Central memory CD8-positive, alpha-beta T cell (primary cell): ENCODE measurements at regions not wholly inside any gene's neighbourhood (a gene's known extent, or its start where the extent isn't known, plus 50 kb on each side); places are given as distances from the start of the nearest gene placed in this dataset.

Experiments used
- ATAC-seq: fragments of 150-1000 bp; cut with Tn5 transposase; replicated peaks from 2 replicates; pipeline ENCODE4 v1.10.0; 2022; ENCODE audit warnings: mild to moderate bottlenecking, moderate FRiP score, moderate number of reproducible peaks; ENCODE audit not compliant: poor library complexity, severe bottlenecking; ENCODE audit errors: extremely low read depth
- DNase-seq, 2 donors: peaks; one replicate each; pipeline ENCODE4 v3.0.0; 2021; ENCODE audit warnings: low spot score in 2 of 2
- H3K27ac Mint-ChIP-seq: one replicate; pipeline ENCODE4 v1.8.0; 2022; ENCODE audit warnings: low read depth, mild to moderate bottlenecking, moderate library complexity, mixed read lengths
- H3K27me3 Mint-ChIP-seq: one replicate; pipeline ENCODE4 v1.8.0; 2022; ENCODE audit warnings: mixed read lengths
- H3K36me3 Mint-ChIP-seq: one replicate; pipeline ENCODE4 v1.8.0; 2022; ENCODE audit warnings: mild to moderate bottlenecking, moderate library complexity, mixed read lengths; ENCODE audit not compliant: insufficient read depth
- H3K4me1 Mint-ChIP-seq: one replicate; pipeline ENCODE4 v1.8.0; 2022; ENCODE audit warnings: mixed read lengths
- H3K4me3 Mint-ChIP-seq: one replicate; pipeline ENCODE4 v1.8.0; 2022; ENCODE audit warnings: mild to moderate bottlenecking, moderate library complexity, mixed read lengths
- H3K9me3 Mint-ChIP-seq: one replicate; pipeline ENCODE4 v1.8.0; 2022; ENCODE audit warnings: mixed read lengths

DNA sequence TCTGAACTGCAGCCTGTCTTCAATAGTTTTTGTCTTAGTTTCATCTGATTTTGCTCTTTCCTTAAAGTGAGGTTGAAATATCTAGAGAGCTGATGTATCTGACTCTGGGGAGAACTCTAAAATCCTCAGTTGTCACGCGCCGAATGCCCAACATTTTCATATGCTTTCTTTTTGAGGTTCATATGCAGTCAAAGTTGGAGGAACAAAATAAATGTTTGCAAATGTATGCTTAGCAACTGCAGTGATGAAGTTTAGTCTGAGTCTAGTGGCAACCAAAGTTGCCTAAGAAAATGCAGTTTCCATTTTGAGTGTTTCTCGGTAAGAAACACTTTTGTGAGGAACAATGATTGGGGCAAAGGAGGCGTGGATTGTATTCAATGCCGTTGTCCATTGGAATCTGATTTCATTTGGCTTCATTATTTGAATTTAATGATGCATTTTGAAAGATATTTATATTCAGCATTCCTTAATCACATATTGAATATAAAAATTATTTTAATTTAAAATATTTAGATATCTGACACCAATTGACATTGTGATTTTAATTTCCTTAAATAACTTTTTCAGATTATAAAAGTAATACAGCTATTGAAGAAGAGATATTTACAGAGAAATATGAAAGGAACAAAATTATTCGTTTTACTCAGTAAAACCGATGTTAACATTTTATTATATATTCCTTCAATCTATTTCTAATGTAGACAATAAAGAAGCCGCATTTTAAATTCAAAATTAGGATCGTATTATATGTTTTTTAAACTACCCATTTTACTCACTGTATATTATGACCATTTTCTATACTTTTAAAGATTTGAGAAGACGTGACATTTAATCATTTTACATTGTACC, 122.0 kb downstream of the PLEKHG1 start:
- H3K27me3 Mint-ChIP-seq: no peaks in the 10 kb centered on the region
- H3K4me3 Mint-ChIP-seq: no peak overlapping the region
- DNase-seq: no peak
- H3K4me1 Mint-ChIP-seq: peaks cover 31% of the 10 kb centered on the region
- ATAC-seq: no peak
- H3K36me3 Mint-ChIP-seq: peaks cover 8% of the 10 kb centered on the region
- no peak overlapping the region for H3K27ac Mint-ChIP-seq
- no peaks in the 10 kb centered on the region for H3K9me3 Mint-ChIP-seq

DNA sequence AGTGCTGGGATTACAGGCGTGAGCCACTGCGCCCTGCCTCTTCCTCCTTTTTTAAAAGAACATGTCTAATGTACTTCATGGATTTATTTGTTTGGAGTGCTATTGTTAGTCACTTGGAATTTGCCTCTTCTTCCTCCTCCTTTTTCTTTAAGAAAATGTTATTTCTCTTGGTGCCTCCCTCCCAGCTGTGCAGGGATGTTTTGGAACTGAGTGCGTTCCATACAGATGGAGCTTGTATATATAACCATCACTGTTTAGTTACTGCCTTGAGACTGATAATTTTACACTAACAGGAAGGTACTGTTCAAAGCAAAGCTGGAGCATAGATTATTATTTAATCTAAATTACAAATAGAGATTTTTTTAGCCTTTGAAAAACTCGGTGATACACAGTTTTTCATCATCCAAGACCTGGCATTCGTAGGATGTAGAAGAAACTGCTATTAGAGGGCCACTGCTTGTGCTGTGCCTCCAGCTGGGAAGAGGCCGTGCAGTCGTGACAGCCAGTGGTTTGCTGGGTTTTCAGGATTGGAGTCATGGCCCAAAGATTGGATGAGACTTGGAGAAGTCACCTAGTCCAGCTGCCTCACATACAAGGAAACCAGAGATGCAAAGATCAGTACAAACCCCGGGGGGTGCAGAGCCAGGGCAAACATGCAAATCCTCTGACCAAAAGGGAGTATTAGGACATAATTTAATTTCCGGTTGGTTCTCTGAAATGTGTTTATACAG, 123.1 kb downstream of the PLEKHG1 start:
- Mint-ChIP-seq H3K4me1 (peaks cover 31% of the 10 kb centered on the region), H3K36me3 (peaks cover 8% of the 10 kb centered on the region), H3K27me3 (no peaks in the 10 kb centered on the region), H3K27ac (peak overlapping the region; percentile 33), H3K4me3 (no peak overlapping the region), H3K9me3 (no peaks in the 10 kb centered on the region)
- ATAC-seq: no peak
- DNase-seq: no peak

DNA sequence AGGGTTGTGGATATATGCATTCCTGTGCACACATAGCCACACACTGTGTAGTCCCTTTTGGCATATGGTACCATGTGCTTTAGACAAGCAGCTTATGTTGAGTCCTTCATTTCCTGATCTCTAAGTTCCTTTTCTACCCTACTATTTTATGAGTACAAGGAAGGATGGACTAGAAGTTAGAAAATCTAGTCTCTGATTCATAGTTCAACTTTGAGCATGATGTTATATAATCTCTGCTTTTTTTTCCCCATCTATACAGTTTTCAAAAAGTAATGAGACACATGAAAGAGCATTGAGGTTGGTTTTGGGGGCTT, 123.6 kb downstream of the PLEKHG1 start:
- H3K9me3 Mint-ChIP-seq: no peaks in the 10 kb centered on the region
- no peaks in the 10 kb centered on the region for H3K27me3 Mint-ChIP-seq
- no peak overlapping the region for H3K4me3 Mint-ChIP-seq
- peaks cover 8% of the 10 kb centered on the region for H3K36me3 Mint-ChIP-seq
- ATAC-seq (no peak), DNase-seq (no peak)
- H3K27ac Mint-ChIP-seq: no peak overlapping the region
- H3K4me1 Mint-ChIP-seq: peaks cover 31% of the 10 kb centered on the region

DNA sequence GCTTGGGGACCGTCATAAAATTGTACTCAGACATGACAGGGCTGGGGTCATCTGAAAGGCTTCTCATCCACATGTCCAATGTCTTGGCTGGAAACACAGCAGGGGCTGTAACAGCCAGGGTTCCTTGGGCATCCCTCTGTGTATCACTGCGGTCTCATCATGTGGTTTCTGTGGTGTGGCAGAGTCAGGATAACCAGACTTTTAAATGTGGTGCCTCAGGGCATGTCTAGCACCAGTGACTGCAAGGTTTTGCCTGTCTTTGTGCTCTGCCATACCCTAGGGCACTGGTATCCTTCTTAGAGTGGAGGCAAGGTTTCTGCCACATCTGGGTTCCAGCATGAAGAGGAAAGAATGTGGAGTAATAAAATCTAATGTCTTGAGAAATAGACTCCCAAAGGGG, 124.2 kb downstream of the PLEKHG1 start:
- no peak overlapping the region for H3K27ac Mint-ChIP-seq
- DNase-seq (no peak), ATAC-seq (no peak)
- H3K4me3 Mint-ChIP-seq: no peak overlapping the region
- no peaks in the 10 kb centered on the region for H3K9me3 Mint-ChIP-seq
- H3K27me3 Mint-ChIP-seq: no peaks in the 10 kb centered on the region
- peaks cover 31% of the 10 kb centered on the region for H3K4me1 Mint-ChIP-seq
- H3K36me3 Mint-ChIP-seq: peaks cover 8% of the 10 kb centered on the region

DNA sequence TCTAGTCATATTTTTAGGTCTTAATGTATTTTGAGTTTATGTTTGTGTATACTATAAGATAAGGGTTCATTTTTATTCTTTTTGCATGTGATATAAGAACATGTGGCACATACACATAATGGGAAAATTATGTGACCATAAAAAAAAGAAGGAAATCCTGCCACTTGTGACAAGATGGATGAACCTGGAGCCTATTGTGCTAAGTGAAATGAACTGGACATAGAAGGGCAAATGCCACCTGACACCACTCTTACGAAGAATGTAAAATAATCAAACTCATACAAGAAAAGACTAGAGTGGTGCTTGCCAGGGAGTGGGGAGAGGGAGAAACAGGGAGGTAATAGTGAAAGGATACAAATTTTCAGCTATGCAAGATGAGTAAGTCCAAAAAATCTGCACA, 126.1 kb downstream of the PLEKHG1 start:
- DNase-seq: no peak
- Mint-ChIP-seq H3K27me3 (no peaks in the 10 kb centered on the region), H3K4me1 (peaks cover 20% of the 10 kb centered on the region), H3K9me3 (no peaks in the 10 kb centered on the region), H3K27ac (no peak overlapping the region), H3K36me3 (peaks cover 8% of the 10 kb centered on the region), H3K4me3 (no peak overlapping the region)
- no peak for ATAC-seq

DNA sequence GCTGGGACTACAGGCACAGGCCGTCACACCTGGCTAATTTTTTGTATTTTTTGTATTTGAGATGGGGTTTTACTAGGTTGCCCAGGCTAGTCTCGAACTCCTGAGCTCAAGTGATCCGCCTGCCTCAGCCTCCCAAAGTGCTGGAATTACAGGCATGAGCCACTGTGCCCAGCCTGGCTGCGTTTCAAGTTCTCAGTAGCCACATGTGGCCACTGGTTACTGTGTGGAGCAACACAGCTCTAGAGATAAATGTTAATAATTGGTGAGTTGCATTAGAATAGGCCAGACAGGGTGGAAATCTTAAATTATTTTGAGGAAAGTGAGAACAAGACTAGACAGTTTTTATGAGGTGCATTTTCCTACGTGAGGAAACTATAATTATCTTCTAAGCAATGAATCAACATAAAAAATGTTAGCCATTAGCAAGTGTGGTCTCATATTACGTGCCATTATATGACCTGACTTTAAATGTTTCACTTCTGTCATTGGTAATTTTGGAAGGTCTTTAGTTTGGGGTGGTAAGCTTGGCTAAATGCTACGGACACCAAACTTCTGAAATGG, 129.6 kb downstream of the PLEKHG1 start:
- H3K9me3 Mint-ChIP-seq: no peaks in the 10 kb centered on the region
- DNase-seq (no peak), ATAC-seq (no peak)
- H3K36me3 Mint-ChIP-seq: peaks cover 3% of the 10 kb centered on the region
- no peak overlapping the region for H3K27ac Mint-ChIP-seq
- no peaks in the 10 kb centered on the region for H3K4me1 Mint-ChIP-seq
- no peak overlapping the region for H3K4me3 Mint-ChIP-seq
- no peaks in the 10 kb centered on the region for H3K27me3 Mint-ChIP-seq

DNA sequence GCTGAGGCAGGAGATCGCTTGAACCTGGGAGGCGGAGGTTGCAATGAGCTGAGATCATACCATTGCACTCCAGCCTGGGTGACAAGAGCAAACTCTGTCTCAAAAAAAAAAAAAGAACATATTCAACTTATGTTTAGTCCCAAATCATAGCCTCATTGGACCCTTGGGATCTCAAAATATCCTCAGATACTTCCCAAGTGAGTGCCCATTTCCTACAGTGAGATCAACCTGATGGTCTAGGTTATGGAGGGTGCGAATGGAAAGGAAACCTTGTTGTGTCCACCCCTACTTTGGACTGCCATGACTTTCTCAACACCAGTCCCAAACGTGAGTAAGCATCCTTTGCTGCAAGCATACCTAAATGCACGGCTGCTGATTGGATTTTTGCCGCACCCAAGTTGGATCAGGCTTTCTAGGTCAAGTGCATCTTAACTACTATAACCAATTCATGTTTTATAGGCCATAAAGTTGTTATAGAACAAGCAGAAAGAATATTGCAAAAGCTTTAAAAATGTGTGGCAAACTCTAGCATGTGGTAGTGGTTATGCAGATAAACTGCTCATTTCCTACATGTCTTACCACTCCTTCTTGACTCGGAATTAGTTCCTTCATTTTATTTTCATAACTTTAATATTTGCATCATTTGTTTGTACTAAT, 131.2 kb downstream of the PLEKHG1 start:
- no peak for DNase-seq
- ATAC-seq: no peak

DNA sequence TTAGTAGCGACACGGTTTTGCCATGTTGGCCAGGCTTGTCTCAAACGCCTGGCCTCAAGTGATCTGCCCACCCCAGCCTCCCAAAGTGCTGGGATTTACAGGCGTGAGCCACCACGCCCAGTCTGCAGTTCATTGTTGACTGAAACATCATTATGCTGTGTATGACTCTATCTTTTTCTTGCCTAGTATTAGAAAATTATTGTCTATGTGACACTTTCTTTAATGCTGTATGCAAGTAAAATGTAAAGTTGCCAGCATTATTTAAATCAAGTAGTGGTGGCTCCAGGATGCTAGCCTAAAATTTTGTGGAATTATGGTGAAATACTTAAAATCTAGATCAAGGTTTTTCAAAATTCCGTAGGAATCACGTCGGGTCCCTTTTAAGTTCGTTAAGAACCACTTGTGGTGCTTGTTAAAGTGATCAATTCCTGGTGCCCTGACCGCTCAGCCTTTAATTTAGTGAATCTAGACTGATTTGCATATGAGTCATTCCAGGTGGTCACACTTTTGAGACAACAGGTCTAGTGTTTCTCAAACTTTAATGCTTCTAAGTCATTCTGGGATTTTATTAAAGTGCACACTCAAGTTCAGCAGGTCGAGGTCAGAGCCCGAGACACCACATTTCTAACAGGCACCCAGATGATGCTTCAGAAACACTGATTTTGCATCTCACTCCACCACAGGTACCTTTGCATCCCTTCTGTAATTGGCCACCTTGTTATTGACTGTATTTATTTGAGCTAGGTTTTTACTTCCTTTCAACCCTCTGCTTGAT, 132.6 kb upstream of the MTHFD1L start:
- ATAC-seq: no peak
- no peak for DNase-seq
- H3K4me1 Mint-ChIP-seq: no peaks in the 10 kb centered on the region
- no peak overlapping the region for H3K27ac Mint-ChIP-seq
- H3K9me3 Mint-ChIP-seq: no peaks in the 10 kb centered on the region
- H3K27me3 Mint-ChIP-seq: no peaks in the 10 kb centered on the region
- H3K4me3 Mint-ChIP-seq: no peak overlapping the region
- peaks cover 5% of the 10 kb centered on the region for H3K36me3 Mint-ChIP-seq

More for the DNA sequence above, 131.2 kb downstream of the PLEKHG1 start:
- no peak overlapping the region for H3K4me3 Mint-ChIP-seq
- H3K27ac Mint-ChIP-seq: no peak overlapping the region
- H3K36me3 Mint-ChIP-seq: peaks cover 5% of the 10 kb centered on the region
- H3K27me3 Mint-ChIP-seq: no peaks in the 10 kb centered on the region
- no peaks in the 10 kb centered on the region for H3K9me3 Mint-ChIP-seq
- no peaks in the 10 kb centered on the region for H3K4me1 Mint-ChIP-seq

DNA sequence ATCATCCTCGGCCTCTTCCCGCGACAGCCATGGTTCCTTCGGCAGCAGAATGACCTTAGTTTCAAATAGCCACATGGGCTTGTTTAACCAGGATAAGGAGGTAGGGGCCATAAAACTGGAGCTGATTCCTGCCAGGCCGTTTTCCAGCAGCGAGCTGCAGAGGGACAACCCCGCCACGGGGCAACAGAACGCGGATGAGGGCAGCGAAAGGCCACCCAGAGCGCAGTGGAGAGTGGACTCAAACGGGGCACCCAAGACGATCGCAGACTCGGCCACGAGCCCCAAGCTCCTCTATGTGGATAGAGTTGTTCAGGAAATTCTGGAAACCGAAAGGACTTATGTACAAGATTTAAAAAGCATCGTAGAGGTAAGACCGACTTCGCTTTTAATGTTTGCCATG, 131.8 kb upstream of the MTHFD1L start:
- DNase-seq (no peak), ATAC-seq (no peak)
- no peaks in the 10 kb centered on the region for H3K27me3 Mint-ChIP-seq
- H3K36me3 Mint-ChIP-seq: peaks cover 5% of the 10 kb centered on the region
- no peaks in the 10 kb centered on the region for H3K9me3 Mint-ChIP-seq
- no peak overlapping the region for H3K4me3 Mint-ChIP-seq
- H3K27ac Mint-ChIP-seq: no peak overlapping the region
- H3K4me1 Mint-ChIP-seq: no peaks in the 10 kb centered on the region

DNA sequence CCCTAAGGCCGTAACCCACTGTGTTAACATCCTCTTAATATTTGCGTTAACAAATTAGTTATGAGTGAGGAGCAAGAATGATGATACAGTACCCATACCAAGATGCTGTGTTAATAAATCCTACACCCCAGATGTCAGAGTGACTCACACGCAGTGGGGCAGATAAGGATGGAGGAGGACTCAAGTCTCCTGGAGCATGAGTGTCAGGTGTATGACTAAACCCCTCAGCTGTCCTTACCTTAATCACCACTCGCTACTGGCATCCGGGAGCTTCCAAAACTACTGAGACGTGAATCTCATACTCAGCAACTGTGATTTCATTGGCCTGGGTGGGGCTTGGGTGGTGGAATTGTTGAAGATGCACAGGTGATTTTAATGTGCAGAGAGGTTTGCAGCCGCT, 131.3 kb upstream of the MTHFD1L start:
- Mint-ChIP-seq H3K9me3 (no peaks in the 10 kb centered on the region), H3K36me3 (peaks cover 5% of the 10 kb centered on the region), H3K4me1 (no peaks in the 10 kb centered on the region), H3K4me3 (no peak overlapping the region), H3K27ac (no peak overlapping the region), H3K27me3 (no peaks in the 10 kb centered on the region)
- ATAC-seq: no peak
- DNase-seq: no peak

DNA sequence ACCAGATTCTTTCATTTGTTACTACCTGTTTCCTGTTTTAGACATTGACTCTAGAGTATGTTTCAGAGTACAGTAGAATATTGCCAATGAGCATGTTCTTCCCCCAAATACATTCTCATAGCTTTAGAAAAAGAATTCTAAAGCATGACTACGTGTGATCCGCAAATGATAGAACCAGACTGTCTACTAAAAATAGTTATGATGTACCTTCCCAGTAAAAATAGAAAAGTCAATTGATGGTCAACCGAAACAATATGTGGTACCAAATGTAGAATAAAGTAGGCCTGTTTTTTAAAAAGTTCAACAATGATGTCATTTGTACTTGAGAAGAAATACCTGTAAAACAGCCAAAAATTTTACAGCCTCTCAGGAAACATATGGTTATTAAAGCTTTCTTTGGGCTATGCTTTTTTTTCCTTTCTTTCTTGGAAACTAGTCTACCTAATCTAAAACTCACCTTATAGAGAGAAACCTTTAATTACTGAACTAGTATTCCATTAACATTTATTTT, 130.1 kb upstream of the MTHFD1L start:
- no peak for DNase-seq
- Mint-ChIP-seq H3K36me3 (peaks cover 5% of the 10 kb centered on the region), H3K9me3 (no peaks in the 10 kb centered on the region), H3K27ac (no peak overlapping the region), H3K27me3 (no peaks in the 10 kb centered on the region), H3K4me1 (no peaks in the 10 kb centered on the region), H3K4me3 (no peak overlapping the region)
- ATAC-seq: no peak

DNA sequence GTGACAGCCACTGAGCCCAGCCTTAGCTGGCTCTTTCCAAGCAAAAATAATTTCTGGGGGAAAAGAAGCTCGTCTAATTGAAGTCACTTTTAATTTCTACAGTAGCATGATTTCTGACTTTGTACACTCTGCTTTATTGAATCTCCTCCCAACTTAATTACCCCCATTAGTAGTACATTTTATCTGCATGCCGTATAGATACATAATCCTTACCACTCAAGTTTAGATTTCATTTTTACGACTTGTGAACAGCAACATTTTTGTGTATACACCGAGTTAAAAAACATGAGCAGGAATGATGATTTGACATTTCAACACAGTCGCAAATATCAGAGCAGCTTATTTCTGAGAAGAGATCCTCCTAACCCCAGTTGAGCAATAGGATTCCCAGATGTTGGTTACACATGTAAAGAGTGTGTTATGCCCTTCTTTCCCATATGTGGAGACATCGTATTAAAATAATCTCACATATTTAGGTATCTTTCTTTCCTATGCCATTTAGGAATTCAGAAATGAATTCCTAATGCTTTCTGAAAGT, 127.3 kb upstream of the MTHFD1L start:
- Mint-ChIP-seq H3K36me3 (peaks cover 5% of the 10 kb centered on the region), H3K4me3 (no peak overlapping the region), H3K4me1 (peaks cover 7% of the 10 kb centered on the region), H3K27me3 (no peaks in the 10 kb centered on the region), H3K9me3 (no peaks in the 10 kb centered on the region), H3K27ac (no peak overlapping the region)
- ATAC-seq (no peak), DNase-seq (no peak)
